Parathyroid adenoma (tissue), 2 donors: ENCODE measurements at regions not wholly inside any gene's neighbourhood (a gene's known extent, or its start where the extent isn't known, plus 50 kb on each side); places are given as distances from the start of the nearest gene placed in this dataset.

ENCODE experiments used
- H2AFZ ChIP-seq: fragments of 300-600 bp; sonication (generic); one replicate; pipeline ENCODE4 v1.7.0; 2017; ENCODE audit warnings: antibody characterized with exemption, mild to moderate bottlenecking
- H3K27ac ChIP-seq: fragments of 300-600 bp; sonication (generic); one replicate; pipeline ENCODE4 v1.7.0; 2017
- H3K27me3 ChIP-seq: fragments of 300-600 bp; sonication (generic); one replicate; pipeline ENCODE4 v1.7.0; 2017; ENCODE audit warnings: low read length; ENCODE audit not compliant: control insufficient read depth, insufficient read depth
- H3K36me3 ChIP-seq: fragments of 300-600 bp; sonication (generic); one replicate; pipeline ENCODE4 v1.7.0; 2017; ENCODE audit warnings: low read length; ENCODE audit not compliant: control insufficient read depth, insufficient read depth
- H3K4me1 ChIP-seq: fragments of 300-600 bp; sonication (generic); one replicate; pipeline ENCODE4 v1.7.0; 2017; ENCODE audit warnings: control low read depth
- H3K4me2 ChIP-seq: fragments of 300-600 bp; sonication (generic); one replicate; pipeline ENCODE4 v1.7.0; 2017; ENCODE audit warnings: low read length
- H3K4me3 ChIP-seq: fragments of 300-600 bp; sonication (generic); one replicate; pipeline ENCODE4 v1.7.0; 2017; ENCODE audit warnings: low read depth, low read length
- H3K79me2 ChIP-seq: fragments of 300-600 bp; sonication (generic); one replicate; pipeline ENCODE4 v1.7.0; 2017; ENCODE audit warnings: control low read depth
- H3K9ac ChIP-seq: fragments of 300-600 bp; sonication (generic); one replicate; pipeline ENCODE4 v1.7.0; 2017; ENCODE audit warnings: mild to moderate bottlenecking
- H3K9me3 ChIP-seq: fragments of 300-600 bp; sonication (generic); one replicate; pipeline ENCODE4 v1.7.0; 2017; ENCODE audit warnings: low read length; ENCODE audit not compliant: control insufficient read depth
- CTCF ChIP-seq: fragments of 300-600 bp; sonication (generic); IDR thresholded peaks from one replicate; pipeline ENCODE4 v1.7.0; 2017; ENCODE audit warnings: antibody characterized with exemption, mild to moderate bottlenecking
- donor health status: primary hyperparathyroidism.

- H3K27me3 ChIP-seq: no peaks in the 10 kb centered on the region
- H3K9ac ChIP-seq: no peak overlapping the region
- no peaks in the 10 kb centered on the region for H3K36me3 ChIP-seq
- no peak overlapping the region for H2AFZ ChIP-seq
- H3K4me1 ChIP-seq: peaks cover 35% of the 10 kb centered on the region
- no peaks in the 10 kb centered on the region for H3K9me3 ChIP-seq
- H3K4me3 ChIP-seq: no peak overlapping the region
- no peak overlapping the region for H3K4me2 ChIP-seq
- no peak overlapping the region for H3K27ac ChIP-seq
- no peaks in the 10 kb centered on the region for H3K79me2 ChIP-seq
- no peak for TF ChIP-seq CTCF
These were observed 186.9 kb upstream of the CD180 start for GRCh38 chr5:67383451-67383850.

- Histone ChIP-seq H2AFZ (no peak overlapping the region), H3K27me3 (no peaks in the 10 kb centered on the region), H3K27ac (peak overlapping the region; percentile 74), H3K79me2 (peaks cover 1% of the 10 kb centered on the region), H3K4me1 (peaks cover 46% of the 10 kb centered on the region), H3K4me2 (peak overlapping the region; percentile 4), H3K4me3 (no peak overlapping the region), H3K9ac (no peak overlapping the region), H3K9me3 (no peaks in the 10 kb centered on the region), H3K36me3 (no peaks in the 10 kb centered on the region)
- no peak for TF ChIP-seq CTCF
These were observed 184.8 kb upstream of the CD180 start for GRCh38 chr5:67381236-67381880.

GRCh38 chr5:67380431-67380830, 183.8 kb upstream of the CD180 start:
- Histone ChIP-seq H3K36me3 (no peaks in the 10 kb centered on the region), H3K79me2 (peaks cover 3% of the 10 kb centered on the region), H3K9ac (no peak overlapping the region), H3K9me3 (no peaks in the 10 kb centered on the region), H2AFZ (peak overlapping the region; percentile 33), H3K4me2 (no peak overlapping the region), H3K4me3 (no peak overlapping the region), H3K4me1 (peaks cover 51% of the 10 kb centered on the region), H3K27ac (peak overlapping the region; percentile 74), H3K27me3 (no peaks in the 10 kb centered on the region)
- TF ChIP-seq CTCF: no peak

- no peak for TF ChIP-seq CTCF
- no peak overlapping the region for H2AFZ ChIP-seq
- H3K4me2 ChIP-seq: no peak overlapping the region
- no peaks in the 10 kb centered on the region for H3K36me3 ChIP-seq
- H3K79me2 ChIP-seq: peaks cover 6% of the 10 kb centered on the region
- no peaks in the 10 kb centered on the region for H3K27me3 ChIP-seq
- no peaks in the 10 kb centered on the region for H3K9me3 ChIP-seq
- no peak overlapping the region for H3K9ac ChIP-seq
- peak overlapping the region; percentile 74 for H3K27ac ChIP-seq
- peaks cover 51% of the 10 kb centered on the region for H3K4me1 ChIP-seq
- H3K4me3 ChIP-seq: no peak overlapping the region
These were observed 183.2 kb upstream of the CD180 start for GRCh38 chr5:67379753-67380152.

- H3K4me2 ChIP-seq: no peak overlapping the region
- no peaks in the 10 kb centered on the region for H3K36me3 ChIP-seq
- H3K9me3 ChIP-seq: no peaks in the 10 kb centered on the region
- no peak for TF ChIP-seq CTCF
- H3K4me3 ChIP-seq: no peak overlapping the region
- no peaks in the 10 kb centered on the region for H3K27me3 ChIP-seq
- H3K9ac ChIP-seq: no peak overlapping the region
- H3K27ac ChIP-seq: no peak overlapping the region
- H3K79me2 ChIP-seq: peaks cover 6% of the 10 kb centered on the region
- H3K4me1 ChIP-seq: peaks cover 62% of the 10 kb centered on the region
- no peak overlapping the region for H2AFZ ChIP-seq
These were observed 181.7 kb upstream of the CD180 start for GRCh38 chr5:67378256-67378655.
